ENCODE measurements at regions not wholly inside any gene's neighbourhood (a gene's known extent, or its start where the extent isn't known, plus 50 kb on each side); places are given as distances from the start of the nearest gene placed in this dataset.

- TF ChIP-seq FOSL1 (IDR thresholded peaks at IDR 0.05; ENCODE audit: low read depth) (no peak), MAX (IDR thresholded peaks at IDR 0.05) (no peak), ZBTB33 (IDR thresholded peaks at IDR 0.05; ENCODE audit: extremely low read depth, insufficient replicate concordance, low read length) (no peak), CTCF (IDR thresholded peaks at IDR 0.05 in 2 of 3, conservative IDR thresholded peaks at IDR 0.05 in 1 of 3; ENCODE audit: borderline replicate concordance in 1 of 3, insufficient read depth in 1 of 3, low read depth in 2 of 3, low read length in 2 of 3) (no peak), EGR1 (IDR thresholded peaks at IDR 0.05; ENCODE audit: low read depth) (no peak), SP1 (IDR thresholded peaks at IDR 0.05; ENCODE audit: low read depth) (no peak), JUND (IDR thresholded peaks at IDR 0.05) (no peak), ZFX (IDR thresholded peaks at IDR 0.05) (no peak), RAD21 (IDR thresholded peaks at IDR 0.05; ENCODE audit: low read depth) (no peak), EZH2phosphoT487 (IDR thresholded peaks at IDR 0.05; ENCODE audit: borderline replicate concordance) (no peak), EZH2 (IDR thresholded peaks at IDR 0.05) (no peak)
- intact Hi-C loops (cut with micrococcal nuclease): no loop called here
- H3K36me3 ChIP-seq (ENCODE audit: control insufficient read depth in 1 of 2, insufficient read depth in 2 of 2, low read length in 2 of 2): no peaks in the 10 kb centered on the region
- H3K4me3 ChIP-seq (replicated peaks in 1 of 2; ENCODE audit: low read depth in 1 of 2, low read length in 2 of 2): no peak overlapping the region
- H3K9ac ChIP-seq (ENCODE audit: low read length): no peak overlapping the region
- ChIA-PET CTCF (no interaction called here), POLR2A (no interaction called here), RAD21 (ENCODE audit: low non-redundant PET in 1 of 2, low total read pairs in 2 of 2, uncharacterized antibody in 2 of 2, unreplicated experiment in 2 of 2) (no interaction called here)
- no peak overlapping the region for H3K4me2 ChIP-seq (ENCODE audit: low read length)
- no peak overlapping the region for H2AFZ ChIP-seq (ENCODE audit: low read depth, low read length, poor library complexity, severe bottlenecking)
- H3K79me2 ChIP-seq (ENCODE audit: insufficient read depth, low read length): no peaks in the 10 kb centered on the region
- H3K4me1 ChIP-seq (ENCODE audit: control insufficient read depth in 1 of 2, insufficient read depth in 2 of 2, low read length in 2 of 2): no peaks in the 10 kb centered on the region
- BruUV-seq (replicated peaks): no TSS peak
- H3K9me3 ChIP-seq (ENCODE audit: control insufficient read depth in 1 of 2, insufficient read depth in 1 of 2, low read depth in 1 of 2, low read length in 2 of 2): no peaks in the 10 kb centered on the region
- DNase-seq (ENCODE audit: low read depth, low spot score) (no peak), ATAC-seq (no peak)
- no peak overlapping the region for H3K27ac ChIP-seq (ENCODE audit: low read depth, low read length)
- H3K27me3 ChIP-seq (ENCODE audit: insufficient read depth, low read length): no peaks in the 10 kb centered on the region
- H4K20me1 ChIP-seq (ENCODE audit: insufficient read depth): no peaks in the 10 kb centered on the region
- H3K9me2 ChIP-seq (ENCODE audit: insufficient read depth): no peaks in the 10 kb centered on the region
These were observed 86.9 kb upstream of the NID2 start for GRCh38 chr14:52155651-52156213.

Data from HCT116 (cell line).